ENCODE measurements at regions not wholly inside any gene's neighbourhood (a gene's known extent, or its start where the extent isn't known, plus 50 kb on each side); places are given as distances from the start of the nearest gene placed in this dataset.
A peak's percentile ranks its signal among the peaks of the same experiment; 100 is the strongest.

- no peak for DNase-seq
These were observed 139.2 kb upstream of the CACNA1E start for GRCh38 chr1:181344091-181344490.

GRCh38 chr1:181345146-181345545, 138.2 kb upstream of the CACNA1E start:
- no peak for DNase-seq

DNA sequence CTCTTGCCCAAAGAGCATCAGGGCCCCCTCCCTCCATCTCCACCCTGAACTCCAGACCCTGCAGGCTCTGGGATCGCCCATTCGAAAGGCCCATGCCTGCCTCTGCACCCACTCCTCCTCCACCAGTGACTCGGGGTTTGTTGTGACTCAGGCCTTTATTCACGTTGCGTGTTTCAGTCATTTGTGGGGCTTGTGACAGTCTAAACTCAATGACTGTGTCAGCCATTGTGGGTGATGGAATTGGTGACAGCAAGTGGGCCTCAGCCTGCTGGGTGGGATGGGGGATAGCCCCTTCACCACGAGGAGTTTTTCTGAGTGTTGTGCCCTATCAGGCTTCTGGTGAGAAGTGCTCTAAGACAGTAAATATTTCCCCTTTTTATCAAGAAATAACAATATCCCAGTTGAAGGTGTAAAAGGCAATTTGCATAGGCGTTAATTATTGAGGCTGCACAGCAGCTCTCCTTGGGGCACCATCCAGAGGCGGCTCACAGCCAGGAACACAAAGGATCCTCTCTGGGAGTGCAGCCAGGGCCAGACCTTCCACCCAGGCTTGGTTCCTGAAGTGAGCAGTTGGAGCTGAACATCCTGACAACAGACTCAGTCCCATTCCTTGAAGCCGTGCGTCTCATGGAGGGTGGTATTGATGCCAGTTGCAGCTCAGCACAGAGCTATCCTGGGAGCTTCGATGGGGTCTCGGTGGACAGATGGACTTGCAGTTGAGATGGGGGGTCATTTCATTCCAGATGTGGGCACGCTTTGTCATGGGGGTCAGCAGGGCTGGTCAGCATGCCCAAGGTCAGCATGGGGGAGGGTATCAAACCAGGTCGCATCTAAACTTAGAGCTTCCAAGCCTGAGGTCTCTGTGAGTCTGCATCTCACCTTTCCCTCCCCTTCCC, 135.6 kb upstream of the CACNA1E start:
- no peak for DNase-seq

GRCh38 chr1:181349512-181349911, 133.8 kb upstream of the CACNA1E start:
- no peak for DNase-seq

GRCh38 chr1:181350131-181350530, 133.2 kb upstream of the CACNA1E start:
- DNase-seq = no peak

DNA sequence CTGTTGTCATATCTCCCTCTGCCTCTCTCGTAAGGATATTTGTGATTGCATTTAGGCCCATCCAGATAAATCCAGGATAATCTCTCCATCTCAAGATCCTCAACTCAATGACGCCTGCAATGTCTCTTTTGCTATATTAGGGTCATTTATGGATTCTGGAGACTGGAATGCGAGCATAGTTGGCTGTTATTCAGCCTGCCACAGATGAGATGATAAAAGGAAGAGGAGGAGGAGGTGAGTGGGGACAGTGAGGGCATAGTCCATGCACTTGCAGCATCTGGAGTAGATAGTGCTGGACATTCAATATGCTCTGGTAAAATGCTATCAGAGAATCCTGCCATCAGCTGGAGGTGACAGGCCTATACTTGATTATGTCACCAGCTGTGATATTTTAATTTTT, 131.6 kb upstream of the CACNA1E start:
- no peak for DNase-seq

DNA sequence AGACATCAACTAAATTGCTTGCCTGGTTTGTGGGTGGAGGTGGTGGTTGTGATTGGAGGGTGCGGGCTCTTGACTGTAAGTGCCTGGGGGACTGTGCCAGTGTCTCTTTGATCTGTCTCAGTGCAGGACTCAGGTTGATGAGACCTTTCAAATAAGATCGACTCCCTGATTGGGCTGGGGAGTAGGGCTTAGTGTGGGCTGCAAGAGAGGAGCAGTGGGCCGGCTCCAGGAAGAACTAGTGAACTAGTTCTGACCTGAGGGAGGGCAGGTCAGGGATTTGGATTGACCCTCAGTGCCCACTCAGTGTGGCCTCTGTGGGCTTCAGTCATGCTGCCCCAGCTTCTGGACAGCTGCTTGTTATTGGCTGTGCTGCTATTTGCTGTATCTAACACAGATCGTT, 130.6 kb upstream of the CACNA1E start:
- no peak for DNase-seq

- DNase-seq = no peak
These were observed 129.8 kb upstream of the CACNA1E start for GRCh38 chr1:181353526-181353925.

- no peak for DNase-seq
These were observed 128.5 kb upstream of the CACNA1E start for GRCh38 chr1:181354865-181355264.

- no peak for DNase-seq
These were observed 126.6 kb upstream of the CACNA1E start for GRCh38 chr1:181356505-181357340.

DNA sequence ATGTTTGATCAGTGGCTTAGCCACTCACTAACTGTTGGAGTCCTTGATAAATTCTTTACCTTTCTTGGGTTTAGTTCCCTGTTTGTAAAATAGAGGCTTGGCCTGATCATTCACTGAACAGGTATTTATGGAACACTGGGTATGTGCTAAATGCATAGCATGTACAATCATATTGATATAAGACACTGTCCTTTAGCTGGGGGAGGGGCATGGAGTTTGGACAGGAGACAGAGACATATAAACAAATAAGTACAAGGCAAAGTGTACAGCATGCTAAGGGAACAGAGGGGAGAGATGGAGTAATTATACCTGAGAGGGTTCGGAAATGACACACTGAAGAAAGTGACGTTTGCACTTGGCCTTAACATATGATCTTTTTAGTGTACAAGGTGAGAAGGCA, 124.3 kb upstream of the CACNA1E start:
- DNase-seq = no peak

DNA sequence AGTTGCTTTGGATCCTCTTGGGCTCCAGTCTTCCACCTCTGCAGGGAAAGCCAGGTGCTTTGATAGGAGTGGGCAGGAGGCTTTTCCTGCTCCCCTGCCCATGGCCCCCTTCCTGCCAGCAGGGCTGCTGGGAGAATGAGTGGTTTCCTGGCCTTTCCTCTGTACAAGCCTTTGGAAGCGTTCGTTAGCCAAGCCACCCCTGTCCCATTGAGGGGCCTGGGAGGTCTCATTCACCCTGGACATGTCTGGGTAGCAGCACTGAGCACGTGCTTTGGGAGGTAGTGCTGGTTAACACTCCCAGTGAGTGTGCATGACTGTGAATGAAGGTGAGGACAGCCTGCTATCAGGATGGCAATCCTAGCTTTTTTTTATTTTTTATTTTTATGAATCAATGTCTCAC, 118.5 kb upstream of the CACNA1E start:
- no peak for DNase-seq

GRCh38 chr1:181366910-181367309, 116.4 kb upstream of the CACNA1E start:
- no peak for DNase-seq

DNA sequence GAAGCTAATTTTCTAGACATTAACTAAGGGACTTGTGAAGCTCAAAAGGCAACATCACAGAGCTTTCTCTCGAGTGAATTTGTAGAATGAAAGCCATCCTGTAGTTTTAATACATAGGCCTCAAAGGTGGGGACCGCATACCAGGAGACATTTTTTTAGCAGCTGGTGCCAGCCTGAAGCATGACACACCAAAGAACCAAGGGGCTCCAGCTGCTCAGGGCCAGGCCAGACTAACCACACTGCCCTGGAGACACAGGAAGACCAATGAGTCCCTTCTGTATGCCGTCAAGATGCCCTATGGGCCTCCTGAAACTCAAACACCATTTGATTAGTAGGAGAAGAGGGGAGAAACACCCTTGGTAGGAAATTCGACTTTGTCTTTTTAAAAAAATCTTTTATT, 113.9 kb upstream of the CACNA1E start:
- DNase-seq = no peak

DNA sequence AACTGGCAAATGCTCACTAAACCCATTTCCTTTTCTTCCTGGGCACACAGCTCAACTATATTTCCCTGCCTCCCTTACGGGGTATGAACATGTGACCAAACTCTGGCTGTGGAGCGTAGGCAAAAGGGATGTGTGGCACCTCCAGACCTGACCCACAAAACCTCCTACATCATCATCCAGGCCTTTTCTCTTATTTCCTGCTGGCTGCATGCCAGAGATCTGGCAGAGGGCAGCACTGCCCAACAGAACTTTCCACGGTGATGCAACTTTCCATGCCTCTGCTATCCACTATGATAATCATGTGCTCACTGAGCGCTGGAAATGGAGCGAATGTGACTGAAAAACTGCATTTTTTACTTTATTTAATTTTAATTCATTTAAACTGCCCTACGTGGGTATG, 99.6 kb upstream of the CACNA1E start:
- DNase-seq = no peak

GRCh38 chr1:181386340-181386739, 97.0 kb upstream of the CACNA1E start:
- DNase-seq = no peak

DNA sequence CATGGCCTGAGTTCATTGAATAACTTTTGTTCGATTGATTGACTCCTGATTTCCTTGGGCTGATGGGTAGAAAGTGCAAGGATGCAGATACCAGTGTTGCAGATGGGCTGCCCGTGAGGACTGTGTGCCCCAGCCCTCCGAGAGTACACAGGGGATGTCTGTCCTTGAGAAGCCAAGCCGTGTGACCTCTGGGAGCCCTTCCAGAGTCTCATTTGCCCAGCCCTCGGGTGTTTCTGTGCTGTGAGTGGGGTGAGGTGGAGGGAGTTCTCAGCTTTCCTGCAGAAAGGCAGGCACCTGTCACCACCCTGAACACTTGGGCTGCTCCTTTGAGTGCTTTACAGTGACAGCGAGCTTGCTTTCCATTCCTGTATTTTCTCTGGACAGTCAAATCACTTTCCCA, 96.4 kb upstream of the CACNA1E start:
- DNase-seq = no peak

GRCh38 chr1:181387702-181388101, 95.6 kb upstream of the CACNA1E start:
- DNase-seq = no peak

DNA sequence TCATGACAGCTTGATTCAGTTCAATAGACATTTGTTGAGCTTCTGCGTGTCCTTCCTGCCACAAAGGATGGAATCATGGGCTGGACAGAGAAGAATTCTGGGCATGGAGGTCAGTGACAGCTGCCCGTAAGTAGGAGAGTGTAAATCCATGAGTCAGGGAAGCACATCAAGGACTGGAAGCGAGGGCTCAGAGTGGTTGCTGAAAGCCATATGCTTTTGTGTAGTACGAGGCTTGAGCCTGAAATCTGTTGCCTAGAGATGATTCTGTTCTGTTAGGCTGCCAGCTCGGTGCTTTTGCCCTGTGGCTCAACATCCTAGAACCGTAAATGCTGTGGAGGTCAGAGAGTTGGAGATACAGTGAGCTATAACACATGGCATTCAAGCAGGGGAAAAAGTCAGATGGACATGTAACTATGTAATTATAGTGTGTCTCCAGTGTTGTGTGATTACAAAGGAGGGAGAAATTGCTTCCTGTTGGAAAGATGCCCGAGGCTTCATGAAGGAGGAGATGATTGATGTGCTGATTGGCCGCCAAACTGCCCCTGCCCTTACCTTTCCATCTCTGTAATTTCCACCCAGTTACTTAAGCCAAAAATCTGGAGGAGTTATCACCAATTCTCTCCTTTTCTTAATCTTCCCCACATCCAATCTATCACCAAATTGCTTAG, 92.8 kb upstream of the CACNA1E start:
- DNase-seq = peak; percentile 58

DNA sequence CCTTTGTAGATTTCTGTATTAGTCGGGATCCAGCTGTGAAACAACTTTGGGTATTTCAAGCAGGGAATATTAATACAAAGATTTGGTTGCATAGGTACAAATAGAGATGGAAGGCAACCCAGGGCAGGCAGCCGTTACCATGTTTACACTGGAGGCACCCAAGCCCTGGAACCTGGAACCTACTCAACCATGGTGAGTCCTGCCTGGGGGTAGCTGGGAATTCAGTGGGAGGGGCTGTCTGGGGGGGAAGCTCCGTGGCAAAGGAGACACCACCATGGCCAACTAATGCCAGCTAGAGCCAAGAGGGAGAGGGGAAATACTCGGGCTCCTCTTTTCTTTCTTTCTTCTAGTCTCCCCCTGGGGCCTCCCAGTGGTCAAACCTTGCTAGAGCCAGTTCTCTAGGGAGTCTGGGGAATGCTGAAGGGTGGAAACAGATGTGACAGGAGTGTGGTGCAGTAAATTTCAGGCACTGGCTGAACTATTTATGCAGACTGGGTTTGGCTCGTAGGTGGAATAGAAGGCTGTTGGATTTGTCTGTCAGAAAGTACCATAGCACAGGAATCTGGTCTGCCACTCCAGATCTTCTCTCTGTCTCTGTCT, 91.9 kb upstream of the CACNA1E start:
- DNase-seq = no peak

DNA sequence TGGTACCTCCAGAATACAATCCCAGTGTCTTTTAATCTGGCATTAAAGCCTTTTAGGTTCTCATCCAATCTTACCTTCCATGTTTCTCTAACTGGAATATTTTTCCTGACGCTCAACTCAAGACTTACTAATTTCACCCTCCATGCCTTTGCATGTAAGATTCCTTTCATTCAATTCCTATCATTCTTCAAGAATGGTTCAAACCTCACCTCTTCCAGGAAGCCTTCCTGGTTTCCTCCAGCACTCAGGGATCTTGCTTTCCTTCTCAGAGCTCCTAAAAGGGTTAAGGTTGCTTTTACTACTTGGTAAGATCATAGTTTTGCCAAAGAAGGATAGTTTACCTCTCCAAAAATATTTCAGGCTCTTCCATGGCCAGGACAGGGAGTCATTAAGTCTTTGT, 91.2 kb upstream of the CACNA1E start:
- no peak for DNase-seq

DNA sequence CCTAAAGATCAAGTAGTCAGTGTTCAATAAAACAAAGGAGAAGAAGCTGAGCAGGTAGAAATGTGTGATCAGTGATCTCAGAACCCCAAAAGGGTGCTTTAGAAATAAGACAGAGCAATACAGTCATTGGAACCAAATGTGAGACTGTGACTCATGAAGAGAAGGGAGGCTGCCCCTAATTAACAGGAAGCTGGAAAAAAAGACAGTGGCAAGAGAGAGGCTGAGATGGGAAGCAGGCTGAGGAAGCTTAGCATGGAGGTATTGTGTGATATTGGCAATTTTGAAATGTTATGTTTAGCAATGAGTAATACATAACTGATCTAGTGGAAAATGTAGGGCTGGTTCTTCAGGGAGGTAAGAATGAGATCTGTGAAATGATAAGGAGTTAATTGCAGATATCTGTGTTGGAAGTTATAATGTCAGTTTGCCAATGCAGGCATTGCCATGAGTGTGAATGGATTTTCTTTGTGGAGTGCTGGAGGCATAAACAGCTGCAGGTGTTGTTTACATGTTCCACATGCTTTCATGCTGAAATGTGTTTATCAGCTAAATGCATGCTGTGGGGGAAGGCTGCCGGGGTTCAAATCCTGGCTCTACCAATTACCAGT, 90.6 kb upstream of the CACNA1E start:
- no peak for DNase-seq

DNA sequence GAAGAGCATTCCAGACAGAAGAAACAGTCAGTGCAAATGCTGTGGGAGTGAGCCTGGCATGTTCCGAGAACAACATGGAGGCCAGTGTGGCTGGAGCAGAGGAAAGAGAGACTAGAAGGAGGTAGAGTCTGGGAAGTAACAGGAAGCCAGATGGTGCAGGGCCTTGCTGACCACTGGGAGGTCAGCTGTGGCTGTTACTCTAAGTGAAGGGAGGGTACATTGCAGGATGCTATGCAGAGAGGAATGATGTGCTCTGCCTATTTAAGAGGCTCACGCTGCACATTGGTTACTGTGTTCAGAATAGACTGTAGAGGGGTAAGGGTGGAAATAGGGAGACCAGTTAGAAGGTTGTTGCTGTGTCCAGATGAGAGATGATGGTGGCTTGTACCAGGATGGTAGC, 88.6 kb upstream of the CACNA1E start:
- DNase-seq = no peak

Measured in NCI-H2029 treated with DMSO at 0.1 percent for 48 hours (cell line).